H9 (cell line): ENCODE measurements at regions not wholly inside any gene's neighbourhood (a gene's known extent, or its start where the extent isn't known, plus 50 kb on each side); places are given as distances from the start of the nearest gene placed in this dataset.

Experiments
- DNase-seq: peaks from one replicate; pipeline ENCODE4 v3.0.0-alpha.2; 2017
- H2AFZ ChIP-seq: one replicate; pipeline ENCODE4 v1.6.1; 2013; ENCODE audit warnings: mild to moderate bottlenecking, low read length, control low read depth, moderate library complexity
- H2AK5ac ChIP-seq: 2 replicates; pipeline ENCODE4 v1.6.1; 2013; ENCODE audit warnings: low read length, control low read depth, mixed read lengths; ENCODE audit not compliant: insufficient read length
- H2BK120ac ChIP-seq: one replicate; pipeline ENCODE4 v1.6.1; 2013; ENCODE audit warnings: low read depth, mild to moderate bottlenecking, low read length, control low read depth, inconsistent platforms; ENCODE audit not compliant: poor library complexity, severe bottlenecking
- H2BK12ac ChIP-seq: 2 replicates; pipeline ENCODE4 v1.6.1; 2013; ENCODE audit warnings: low read length, control low read depth, mixed read lengths, low read depth; ENCODE audit not compliant: insufficient read length
- H2BK15ac ChIP-seq: 2 replicates; pipeline ENCODE4 v1.6.1; 2013; ENCODE audit warnings: low read depth, low read length, control low read depth
- H2BK20ac ChIP-seq: one replicate; pipeline ENCODE4 v1.6.1; 2013; ENCODE audit warnings: low read depth, mild to moderate bottlenecking, low read length, control low read depth, inconsistent platforms; ENCODE audit not compliant: poor library complexity, severe bottlenecking
- H2BK5ac ChIP-seq: 2 replicates; pipeline ENCODE4 v1.6.1; 2013; ENCODE audit warnings: low read length, control low read depth, mixed read lengths; ENCODE audit not compliant: insufficient read length
- H3K14ac ChIP-seq: 2 replicates; pipeline ENCODE4 v1.6.1; 2013; ENCODE audit warnings: low read length, control low read depth; ENCODE audit not compliant: insufficient read depth
- H3K18ac ChIP-seq: 2 replicates; pipeline ENCODE4 v1.6.1; 2013; ENCODE audit warnings: low read depth, mild to moderate bottlenecking, mixed read lengths, low read length, control low read depth; ENCODE audit not compliant: insufficient read length
- H3K23ac ChIP-seq: 2 replicates; pipeline ENCODE4 v1.6.1; 2013; ENCODE audit warnings: low read length, control low read depth, mixed read lengths, low read depth; ENCODE audit not compliant: insufficient read length
- H3K23me2 ChIP-seq: 2 replicates; pipeline ENCODE4 v1.6.1; 2013; ENCODE audit warnings: low read depth, mild to moderate bottlenecking, mixed read lengths, low read length, control low read depth; ENCODE audit not compliant: insufficient read length, poor library complexity, severe bottlenecking
- H3K27ac ChIP-seq: 2 replicates; pipeline ENCODE4 v1.5.1; 2013; ENCODE audit warnings: low read length, control low read depth, mixed read lengths, low read depth; ENCODE audit not compliant: insufficient read length
- H3K27me3 ChIP-seq: 2 replicates; pipeline ENCODE4 v1.6.1; 2013; ENCODE audit warnings: low read length, control low read depth, inconsistent platforms; ENCODE audit not compliant: insufficient read depth
- H3K4ac ChIP-seq: 2 replicates; pipeline ENCODE4 v1.6.1; 2013; ENCODE audit warnings: low read depth, mild to moderate bottlenecking, control low read depth, inconsistent platforms, low read length, moderate library complexity
- H3K4me1 ChIP-seq: 2 replicates; pipeline ENCODE4 v1.6.1; 2013; ENCODE audit warnings: low read length, control low read depth, inconsistent platforms; ENCODE audit not compliant: insufficient read depth
- H3K4me2 ChIP-seq: 2 replicates; pipeline ENCODE4 v1.6.1; 2013; ENCODE audit warnings: low read length, control low read depth, mixed read lengths; ENCODE audit not compliant: insufficient read length, insufficient read depth
- H3K56ac ChIP-seq: 2 replicates; pipeline ENCODE4 v1.6.1; 2013; ENCODE audit warnings: low read depth, mild to moderate bottlenecking, mixed read lengths, low read length, control low read depth; ENCODE audit not compliant: insufficient read length
- H3K79me1 ChIP-seq: 2 replicates; pipeline ENCODE4 v1.6.1; 2013; ENCODE audit warnings: low read depth, mild to moderate bottlenecking, moderate library complexity, low read length, control low read depth, inconsistent platforms; ENCODE audit not compliant: insufficient read depth, poor library complexity, severe bottlenecking
- H3K79me2 ChIP-seq: 2 replicates; pipeline ENCODE4 v1.6.1; 2013; ENCODE audit warnings: low read length, control low read depth, inconsistent platforms; ENCODE audit not compliant: insufficient read depth
- H3K9ac ChIP-seq: 2 replicates; pipeline ENCODE4 v1.6.1; 2013; ENCODE audit warnings: low read length, control low read depth, mixed read lengths; ENCODE audit not compliant: insufficient read length; ENCODE audit errors: extremely low read depth
- H3K9me3 ChIP-seq: one replicate; pipeline ENCODE4 v1.6.1; 2013; ENCODE audit warnings: low read depth, low read length, inconsistent platforms; ENCODE audit not compliant: control insufficient read depth
- H3T11ph ChIP-seq: one replicate; pipeline ENCODE4 v1.6.1; 2013; ENCODE audit warnings: mild to moderate bottlenecking, low read length, control low read depth, inconsistent platforms
- H4K20me1 ChIP-seq: one replicate; pipeline ENCODE4 v1.6.1; 2013; ENCODE audit not compliant: control insufficient read depth, insufficient read length, insufficient read depth
- H4K5ac ChIP-seq: 2 replicates; pipeline ENCODE4 v1.6.1; 2013; ENCODE audit warnings: low read depth, mild to moderate bottlenecking, mixed read lengths, low read length, control low read depth; ENCODE audit not compliant: insufficient read length
- H4K8ac ChIP-seq: replicated peaks from 2 replicates; pipeline ENCODE4 v1.6.1; 2013; ENCODE audit warnings: low read length, control low read depth, mixed read lengths, low read depth; ENCODE audit not compliant: insufficient read length
- H4K91ac ChIP-seq: 2 replicates; pipeline ENCODE4 v1.6.1; 2013; ENCODE audit warnings: low read depth, mild to moderate bottlenecking, moderate library complexity, mixed read lengths, low read length, control low read depth; ENCODE audit not compliant: insufficient read length
- H3K27ac Mint-ChIP-seq, 3 experiments: 2 replicates in 2 of 3; 3 replicates in 1 of 3; pipeline ENCODE4 v1.8.0; 2020 to 2021; ENCODE audit warnings: mixed read lengths in 3 of 3, mild to moderate bottlenecking in 1 of 3, moderate library complexity in 1 of 3
- H3K27me3 Mint-ChIP-seq: 2 replicates; pipeline ENCODE4 v1.8.0; 2021; ENCODE audit warnings: low read depth, mild to moderate bottlenecking, moderate library complexity, mixed read lengths
- H3K36me3 Mint-ChIP-seq, 3 experiments: 2 replicates in 2 of 3; 3 replicates in 1 of 3; pipeline ENCODE4 v1.8.0; 2020 to 2021; ENCODE audit warnings: low read depth in 3 of 3, mixed read lengths in 3 of 3; ENCODE audit not compliant: insufficient read depth in 1 of 3
- H3K4me1 Mint-ChIP-seq, 2 experiments: 2 replicates each; pipeline ENCODE4 v1.8.0; 2020; ENCODE audit warnings: mixed read lengths in 2 of 2
- H3K4me3 Mint-ChIP-seq, 2 experiments: 2 replicates in 1 of 2; 3 replicates in 1 of 2; pipeline ENCODE4 v1.8.0; 2020 to 2021; ENCODE audit warnings: mild to moderate bottlenecking in 2 of 2, mixed read lengths in 2 of 2, moderate library complexity in 1 of 2
- H3K9me3 Mint-ChIP-seq, 2 experiments: 2 replicates in 1 of 2; 3 replicates in 1 of 2; pipeline ENCODE4 v1.8.0; 2020; ENCODE audit warnings: mild to moderate bottlenecking in 2 of 2, mixed read lengths in 2 of 2, moderate library complexity in 1 of 2
- WGBS: extraction: QIAGEN DNeasy Blood & Tissue Kit; methylation state at CpG from one replicate; pipeline ENCODE4 v1.1.7; 2013; ENCODE audit warnings: missing lambda C conversion rate, low lambda C conversion rate, mixed read lengths; ENCODE audit not compliant: insufficient read length; ENCODE audit errors: extremely low coverage; 5-methylcytosine and 5-hydroxymethylcytosine counted together
- TF ChIP-seq, protein P1 (sequence below): fragments of 200-600 bp; sonication (generic); conservative IDR thresholded peaks from 3 replicates; pipeline ENCODE4 v1.8.0; 2021; ENCODE audit warnings: antibody characterized with exemption, mild to moderate bottlenecking

DNA sequence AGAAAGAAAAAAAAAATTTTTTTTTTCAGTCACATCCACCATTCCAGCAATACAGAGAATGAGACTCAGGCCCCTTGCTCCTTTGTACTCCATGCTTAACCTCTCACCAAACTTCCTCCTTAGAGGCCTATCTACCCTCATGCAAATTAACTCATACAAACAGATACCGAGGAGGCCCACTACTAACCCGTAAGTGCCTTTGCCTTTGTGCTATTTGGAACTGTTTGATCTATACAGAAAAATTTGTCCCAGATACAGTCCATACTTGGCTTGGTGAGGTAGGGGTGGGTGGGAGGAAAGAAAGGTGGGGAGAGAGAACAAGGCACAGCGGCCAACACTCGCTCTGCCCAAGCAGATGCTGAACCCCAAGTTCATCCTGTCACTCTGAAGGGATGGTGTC lies 87.8 kb upstream of the DUSP5 start:
- no peak overlapping the region for H4K8ac ChIP-seq
- H3K4me1 Mint-ChIP-seq: peaks cover 29 to 40% of the 10 kb centered on the region in 2 experiments
- no peak overlapping the region for H3K9ac ChIP-seq
- H2BK120ac ChIP-seq: no peak overlapping the region
- H2BK5ac ChIP-seq: no peak overlapping the region
- no peak overlapping the region for H2AFZ ChIP-seq
- peaks cover 8% of the 10 kb centered on the region for H3K27me3 Mint-ChIP-seq
- H4K91ac ChIP-seq: no peak overlapping the region
- no peak overlapping the region for H2BK12ac ChIP-seq
- no peaks in the 10 kb centered on the region for H3K9me3 Mint-ChIP-seq
- H3K4me2 ChIP-seq: no peak overlapping the region
- no peak overlapping the region for H2BK15ac ChIP-seq
- no peak overlapping the region for H2AK5ac ChIP-seq
- TF ChIP-seq, protein P1, sequence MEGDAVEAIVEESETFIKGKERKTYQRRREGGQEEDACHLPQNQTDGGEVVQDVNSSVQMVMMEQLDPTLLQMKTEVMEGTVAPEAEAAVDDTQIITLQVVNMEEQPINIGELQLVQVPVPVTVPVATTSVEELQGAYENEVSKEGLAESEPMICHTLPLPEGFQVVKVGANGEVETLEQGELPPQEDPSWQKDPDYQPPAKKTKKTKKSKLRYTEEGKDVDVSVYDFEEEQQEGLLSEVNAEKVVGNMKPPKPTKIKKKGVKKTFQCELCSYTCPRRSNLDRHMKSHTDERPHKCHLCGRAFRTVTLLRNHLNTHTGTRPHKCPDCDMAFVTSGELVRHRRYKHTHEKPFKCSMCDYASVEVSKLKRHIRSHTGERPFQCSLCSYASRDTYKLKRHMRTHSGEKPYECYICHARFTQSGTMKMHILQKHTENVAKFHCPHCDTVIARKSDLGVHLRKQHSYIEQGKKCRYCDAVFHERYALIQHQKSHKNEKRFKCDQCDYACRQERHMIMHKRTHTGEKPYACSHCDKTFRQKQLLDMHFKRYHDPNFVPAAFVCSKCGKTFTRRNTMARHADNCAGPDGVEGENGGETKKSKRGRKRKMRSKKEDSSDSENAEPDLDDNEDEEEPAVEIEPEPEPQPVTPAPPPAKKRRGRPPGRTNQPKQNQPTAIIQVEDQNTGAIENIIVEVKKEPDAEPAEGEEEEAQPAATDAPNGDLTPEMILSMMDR: no peak
- no peaks in the 10 kb centered on the region for H3K79me2 ChIP-seq
- WGBS: no CpG with 5 or more reads among the region's 4 CpGs
- H2BK20ac ChIP-seq: no peak overlapping the region
- H3K36me3 Mint-ChIP-seq: no peaks in the 10 kb centered on the region
- H3K23ac ChIP-seq: no peak overlapping the region
- no peaks in the 10 kb centered on the region for H3K23me2 ChIP-seq
- H3K4ac ChIP-seq: no peak overlapping the region
- H3K18ac ChIP-seq: no peak overlapping the region
- no peak overlapping the region for H3K27ac ChIP-seq
- H3K9me3 ChIP-seq: no peaks in the 10 kb centered on the region
- H3K27me3 ChIP-seq: no peaks in the 10 kb centered on the region
- no peak overlapping the region for H3T11ph ChIP-seq
- DNase-seq: no peak
- H3K4me1 ChIP-seq: peaks cover 2% of the 10 kb centered on the region; the same call in 1 of the 2 replicates
- H3K4me3 Mint-ChIP-seq: no peak overlapping the region
- H3K79me1 ChIP-seq: no peaks in the 10 kb centered on the region
- no peak overlapping the region for H3K27ac Mint-ChIP-seq
- no peaks in the 10 kb centered on the region for H4K20me1 ChIP-seq
- H3K14ac ChIP-seq: no peak overlapping the region
- H4K5ac ChIP-seq: no peak overlapping the region
- H3K56ac ChIP-seq: no peak overlapping the region
